H1 (cell line): ENCODE measurements at regions not wholly inside any gene's neighbourhood (a gene's known extent, or its start where the extent isn't known, plus 50 kb on each side); places are given as distances from the start of the nearest gene placed in this dataset.

Experiments used
- CTCF ChIA-PET: fragments of 300-600 bp; sonication (Branson Sonifier 250); formaldehyde crosslinking; loops from one replicate; lab custom pipeline; 2021; ENCODE audit not compliant: partially characterized antibody; lab: Charles Lee
- POLR2A ChIA-PET: fragments of 300-600 bp; sonication (Branson Sonifier 250); formaldehyde crosslinking; loops from one replicate; lab custom pipeline; 2021; ENCODE audit warnings: inconsistent platforms; ENCODE audit not compliant: partially characterized antibody; lab: Charles Lee
- DNase-seq, 2 experiments: peaks; one replicate each; pipeline versions ENCODE4 v3.0.0 to v3.0.0-alpha.2; 2010 to 2022; ENCODE audit warnings: low spot score in 2 of 2, low read depth in 1 of 2, mixed read lengths in 1 of 2
- FAIRE-seq: peaks from 2 replicates; lab custom pipeline; 2011; peaks lifted over from hg19 to GRCh38; lab: Jason Lieb, UNC
- H2AFZ ChIP-seq: 2 replicates; pipeline ENCODE4 v1.8.1; 2012; ENCODE audit warnings: low read length, inconsistent platforms
- H2AK5ac ChIP-seq: 2 replicates; pipeline ENCODE4 v1.6.1; 2013; ENCODE audit warnings: low read depth, low read length
- H2BK120ac ChIP-seq: replicated peaks from 2 replicates; pipeline ENCODE3; 2013; ENCODE audit warnings: low read depth, low read length, inconsistent platforms
- H2BK12ac ChIP-seq: 2 replicates; pipeline ENCODE4 v1.6.1; 2013; ENCODE audit warnings: low read depth, low read length
- H2BK15ac ChIP-seq: 2 replicates; pipeline ENCODE4 v1.6.1; 2013; ENCODE audit warnings: low read length
- H2BK20ac ChIP-seq: 2 replicates; pipeline ENCODE4 v1.6.1; 2013; ENCODE audit warnings: low read length
- H2BK5ac ChIP-seq: 2 replicates; pipeline ENCODE4 v1.6.1; 2013; ENCODE audit warnings: low read depth, low read length
- H3K14ac ChIP-seq: 2 replicates; pipeline ENCODE4 v1.6.1; 2013; ENCODE audit warnings: inconsistent platforms; ENCODE audit not compliant: insufficient read length
- H3K18ac ChIP-seq: 2 replicates; pipeline ENCODE4 v1.6.1; 2013; ENCODE audit warnings: low read length; ENCODE audit errors: extremely low read depth
- H3K23ac ChIP-seq: 2 replicates; pipeline ENCODE4 v1.6.1; 2013; ENCODE audit warnings: inconsistent platforms; ENCODE audit not compliant: insufficient read length
- H3K23me2 ChIP-seq: 2 replicates; pipeline ENCODE4 v1.6.1; 2013; ENCODE audit warnings: low read depth, low read length
- H3K27ac ChIP-seq: 2 replicates; pipeline ENCODE4 v1.6.1; 2011; ENCODE audit warnings: low read depth, low read length, inconsistent platforms
- H3K27me3 ChIP-seq, 4 experiments: replicated peaks in 1 of 4; 1 replicate in 1 of 4; 2 replicates in 3 of 4; pipeline versions ENCODE4 v1.6.1 to v1.8.1; 2011 to 2013; ENCODE audit warnings: low read length in 3 of 4, mild to moderate bottlenecking in 3 of 4, inconsistent platforms in 2 of 4, mixed read lengths in 2 of 4, moderate library complexity in 1 of 4; ENCODE audit not compliant: control insufficient read depth in 3 of 4, insufficient read depth in 3 of 4; ENCODE audit errors: extremely low read depth in 1 of 4
- H3K36me3 ChIP-seq, 4 experiments: 2 replicates each; pipeline versions ENCODE4 v1.6.1 to v1.8.1; 2011 to 2013; ENCODE audit warnings: mild to moderate bottlenecking in 4 of 4, low read length in 3 of 4, moderate library complexity in 2 of 4, control low read depth in 1 of 4, inconsistent platforms in 1 of 4; ENCODE audit not compliant: insufficient read depth in 4 of 4, control insufficient read depth in 2 of 4
- H3K4ac ChIP-seq: replicated peaks from 2 replicates; pipeline ENCODE3; 2013; ENCODE audit warnings: low read length, low read depth, mixed read lengths, inconsistent platforms; ENCODE audit not compliant: insufficient read length
- H3K4me1 ChIP-seq, 4 experiments: replicated peaks in 1 of 4; 1 replicate in 1 of 4; 2 replicates in 3 of 4; pipeline versions ENCODE4 v1.6.1 to v1.8.1; 2011 to 2013; ENCODE audit warnings: low read length in 3 of 4, inconsistent platforms in 2 of 4, mixed read lengths in 1 of 4; ENCODE audit not compliant: insufficient read depth in 4 of 4, control insufficient read depth in 3 of 4
- H3K4me2 ChIP-seq, 2 experiments: 2 replicates each; pipeline versions ENCODE4 v1.6.1 to v1.8.1; 2011 to 2013; ENCODE audit warnings: low read depth in 2 of 2, low read length in 2 of 2, control low read depth in 1 of 2, inconsistent platforms in 1 of 2, mild to moderate bottlenecking in 1 of 2; ENCODE audit not compliant: insufficient read depth in 1 of 2
- H3K4me3 ChIP-seq, 4 experiments: fragments of 200-600, 300-600 bp in 1 of 4; sonication (generic), shearing (Covaris generic), sonication (Bioruptor Twin) in 1 of 4; 2 replicates each; pipeline versions ENCODE4 v1.5.1 to v1.8.1; 2011 to 2016; ENCODE audit warnings: low read length in 4 of 4, low read depth in 3 of 4, control low read depth in 2 of 4, inconsistent platforms in 2 of 4, mild to moderate bottlenecking in 2 of 4, mixed read lengths in 1 of 4, moderate library complexity in 1 of 4; ENCODE audit not compliant: insufficient read depth in 2 of 4; ENCODE audit errors: extremely low read depth in 1 of 4
- H3K56ac ChIP-seq: replicated peaks from 2 replicates; pipeline ENCODE3; 2013; ENCODE audit warnings: low read depth, mild to moderate bottlenecking, mixed read lengths, low read length, inconsistent platforms; ENCODE audit not compliant: insufficient read length
- H3K79me1 ChIP-seq: 2 replicates; pipeline ENCODE4 v1.6.1; 2013; ENCODE audit warnings: low read depth, low read length, control low read depth
- H3K79me2 ChIP-seq, 2 experiments: 2 replicates each; pipeline versions ENCODE4 v1.6.1 to v1.8.1; 2012 to 2013; ENCODE audit warnings: low read length in 2 of 2, mild to moderate bottlenecking in 2 of 2, inconsistent platforms in 1 of 2; ENCODE audit not compliant: insufficient read depth in 2 of 2, control insufficient read depth in 1 of 2
- H3K9ac ChIP-seq, 4 experiments: replicated peaks in 1 of 4; 1 replicate in 1 of 4; 2 replicates in 3 of 4; pipeline versions ENCODE4 v1.6.1 to v1.8.1; 2011 to 2013; ENCODE audit warnings: low read depth in 3 of 4, low read length in 3 of 4, control low read depth in 2 of 4, mild to moderate bottlenecking in 2 of 4, moderate library complexity in 2 of 4, inconsistent platforms in 1 of 4; ENCODE audit errors: extremely low read depth in 1 of 4
- H3K9me3 ChIP-seq, 2 experiments: 2 replicates each; pipeline versions ENCODE4 v1.6.1 to v1.8.1; 2012 to 2013; ENCODE audit warnings: mild to moderate bottlenecking in 2 of 2, moderate library complexity in 2 of 2, control low read depth in 1 of 2, inconsistent platforms in 1 of 2, low read depth in 1 of 2, low read length in 1 of 2, mixed read lengths in 1 of 2; ENCODE audit not compliant: insufficient read depth in 2 of 2
- H4K20me1 ChIP-seq, 2 experiments: replicated peaks in 1 of 2; 2 replicates each; pipeline versions ENCODE3 to v1.8.1; 2011 to 2013; ENCODE audit warnings: inconsistent platforms in 2 of 2, low read length in 2 of 2, mild to moderate bottlenecking in 1 of 2; ENCODE audit not compliant: insufficient read depth in 2 of 2, control insufficient read depth in 1 of 2
- H4K5ac ChIP-seq: 2 replicates; pipeline ENCODE4 v1.6.1; 2013; ENCODE audit warnings: low read length, low read depth, mixed read lengths, inconsistent platforms; ENCODE audit not compliant: insufficient read length
- H4K8ac ChIP-seq: 2 replicates; pipeline ENCODE4 v1.8.0; 2013; ENCODE audit warnings: mild to moderate bottlenecking, moderate library complexity, low read length, inconsistent platforms; ENCODE audit not compliant: insufficient read depth; ENCODE audit errors: extremely low read depth
- H4K91ac ChIP-seq: replicated peaks from 2 replicates; pipeline ENCODE3; 2013; ENCODE audit warnings: low read length, mixed read lengths, inconsistent platforms; ENCODE audit not compliant: insufficient read length
- ASH2L ChIP-seq: fragments of 200-600, 300-600 bp; sonication (generic); IDR thresholded peaks from one replicate; pipeline ENCODE4 v1.7.1; 2017; ENCODE audit warnings: low read length
- WGBS, 2 experiments: shearing (Covaris generic) in 1 of 2; methylation state at CpG; one replicate each; pipeline versions ENCODE4 v1.1.6 to v1.1.7; 2013 to 2015; ENCODE audit warnings: low lambda C conversion rate in 2 of 2, mixed read lengths in 2 of 2, inconsistent platforms in 1 of 2, low coverage in 1 of 2, missing lambda C conversion rate in 1 of 2; ENCODE audit not compliant: insufficient replicate concordance in 2 of 2, insufficient coverage in 1 of 2, insufficient read length in 1 of 2; ENCODE audit errors: extremely low coverage in 1 of 2, missing lambda C conversion rate in 1 of 2; 5-methylcytosine and 5-hydroxymethylcytosine counted together

DNA sequence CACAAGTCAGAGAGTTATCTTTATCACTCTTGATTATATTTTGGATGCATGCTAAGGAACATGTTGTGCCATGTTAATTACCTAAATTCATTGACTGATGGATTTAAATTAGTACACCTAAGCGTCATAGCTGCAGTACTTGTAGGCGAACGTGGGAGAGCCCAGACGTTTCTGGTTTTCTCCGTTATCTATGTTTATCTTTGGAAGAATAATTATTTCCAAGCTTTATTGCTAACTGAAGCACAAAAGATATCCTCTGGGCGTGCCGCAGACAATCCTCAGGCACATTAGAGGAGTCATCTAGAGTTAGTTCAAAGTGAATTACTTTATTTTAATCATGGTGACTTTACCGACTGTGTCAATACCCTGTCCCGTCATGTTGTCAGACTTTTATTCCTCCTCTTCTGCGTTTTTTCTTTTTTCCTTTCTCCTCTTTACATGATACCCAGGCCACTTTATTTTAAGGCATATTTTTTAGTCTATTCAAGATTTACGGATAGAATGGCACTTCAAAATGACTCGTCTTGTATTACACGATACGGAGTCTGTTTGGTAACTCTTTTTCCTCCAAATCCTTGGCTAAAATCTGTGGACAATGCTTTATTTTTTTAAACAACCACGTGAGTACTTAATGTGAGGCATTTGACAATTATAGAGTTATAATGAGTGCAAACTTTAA is 632.0 kb upstream of the TENM3 start:
- Histone ChIP-seq H3K27ac (no peak overlapping the region), H2AFZ (no peak overlapping the region), H4K20me1 (no peaks in the 10 kb centered on the region), H3K4me3 (no peak overlapping the region), H3K14ac (no peak overlapping the region), H3K27me3 (no peaks in the 10 kb centered on the region), H2BK20ac (no peak overlapping the region), H3K9ac (no peak overlapping the region), H2BK12ac (no peak overlapping the region), H3K9me3 (no peaks in the 10 kb centered on the region), H2AK5ac (no peak overlapping the region), H4K91ac (no peak overlapping the region), H3K79me1 (no peaks in the 10 kb centered on the region), H4K8ac (no peak overlapping the region), H2BK120ac (no peak overlapping the region), H3K18ac (no peak overlapping the region), H4K5ac (no peak overlapping the region), H3K79me2 (no peaks in the 10 kb centered on the region), H3K4ac (no peak overlapping the region), H3K36me3 (no peaks in the 10 kb centered on the region), H3K4me1 (no peaks in the 10 kb centered on the region), H3K23ac (no peak overlapping the region), H3K4me2 (no peak overlapping the region), H3K56ac (no peak overlapping the region), H3K23me2 (no peaks in the 10 kb centered on the region), H2BK5ac (no peak overlapping the region), H2BK15ac (no peak overlapping the region)
- TF ChIP-seq ASH2L = no peak
- POLR2A ChIA-PET = no interaction called here
- no peak for FAIRE-seq
- 94% methylated on average over 15 of the region's 15 CpGs; no CpG with 5 or more reads in 1 of the 2 experiments for WGBS, 2 experiments
- DNase-seq = no peak
- CTCF ChIA-PET = no interaction called here
